Dendritic cell treated with granulocyte-macrophage colony-stimulating factor and Interleukin-4, amounts not matched to agents 40 ng/mL and 50 ng/mL, for 4 days (primary cell): ENCODE measurements at regions not wholly inside any gene's neighbourhood (a gene's known extent, or its start where the extent isn't known, plus 50 kb on each side); places are given as distances from the start of the nearest gene placed in this dataset.
"Not testable (repeated sequence)": the region's sequence is repeated elsewhere in the genome, so short reads cannot be mapped to it uniquely, and the experiment has no call there.

ENCODE experiments used
- H3K27ac Mint-ChIP-seq: one replicate; pipeline ENCODE4 v1.8.0; 2022; ENCODE audit warnings: mild to moderate bottlenecking, mixed read lengths
- H3K27me3 Mint-ChIP-seq: one replicate; pipeline ENCODE4 v1.8.0; 2022; ENCODE audit warnings: mild to moderate bottlenecking, mixed read lengths
- H3K36me3 Mint-ChIP-seq: one replicate; pipeline ENCODE4 v1.8.0; 2022; ENCODE audit warnings: low read depth, mixed read lengths
- H3K4me1 Mint-ChIP-seq: one replicate; pipeline ENCODE4 v1.8.0; 2022; ENCODE audit warnings: low read depth, mixed read lengths
- H3K4me3 Mint-ChIP-seq: one replicate; pipeline ENCODE4 v1.8.0; 2022; ENCODE audit warnings: mild to moderate bottlenecking, moderate library complexity, mixed read lengths
- H3K9me3 Mint-ChIP-seq: one replicate; pipeline ENCODE4 v1.8.0; 2022; ENCODE audit warnings: mixed read lengths
- intact Hi-C: fragments of 100-400 bp; cut with micrococcal nuclease; formaldehyde crosslinking; loops from one replicate; pipeline ENCODE4 v1.15.0; 2022

GRCh38 chr9:108047777-108048176 is 558.2 kb upstream of the KLF4 start:
- intact Hi-C loops, H3K36me3 Mint-ChIP-seq, H3K4me3 Mint-ChIP-seq, H3K27ac Mint-ChIP-seq, H3K27me3 Mint-ChIP-seq: not testable (repeated sequence)
- Mint-ChIP-seq H3K9me3 (peaks cover 12% of the 10 kb centered on the region), H3K4me1 (peaks cover 10% of the 10 kb centered on the region)

GRCh38 chr9:108047264-108047663 is 557.7 kb upstream of the KLF4 start:
- H3K4me1 Mint-ChIP-seq = peaks cover 10% of the 10 kb centered on the region
- peaks cover 17% of the 10 kb centered on the region for H3K9me3 Mint-ChIP-seq
- intact Hi-C loops = no loop called here
- H3K27me3 Mint-ChIP-seq = peaks cover 5% of the 10 kb centered on the region
- no peaks in the 10 kb centered on the region for H3K36me3 Mint-ChIP-seq
- H3K4me3 Mint-ChIP-seq = no peak overlapping the region
- no peak overlapping the region for H3K27ac Mint-ChIP-seq

- Mint-ChIP-seq H3K4me1 (peaks cover 22% of the 10 kb centered on the region), H3K36me3 (no peaks in the 10 kb centered on the region), H3K4me3 (no peak overlapping the region), H3K27ac (no peak overlapping the region), H3K9me3 (peaks cover 17% of the 10 kb centered on the region), H3K27me3 (peaks cover 5% of the 10 kb centered on the region)
- intact Hi-C loops = no loop called here
Observed at GRCh38 chr9:108045851-108046250, 556.3 kb upstream of the KLF4 start.

- no peak overlapping the region for H3K4me3 Mint-ChIP-seq
- peaks cover 15% of the 10 kb centered on the region for H3K4me1 Mint-ChIP-seq
- H3K27ac Mint-ChIP-seq = no peak overlapping the region
- H3K36me3 Mint-ChIP-seq = no peaks in the 10 kb centered on the region
- peaks cover 4% of the 10 kb centered on the region for H3K27me3 Mint-ChIP-seq
- peaks cover 17% of the 10 kb centered on the region for H3K9me3 Mint-ChIP-seq
- intact Hi-C loops = no loop called here
Observed at GRCh38 chr9:108043585-108043984, 554.0 kb upstream of the KLF4 start.

GRCh38 chr9:108041551-108041950 is 552.0 kb upstream of the KLF4 start:
- intact Hi-C loops = no loop called here
- peaks cover 7% of the 10 kb centered on the region for H3K27me3 Mint-ChIP-seq
- H3K36me3 Mint-ChIP-seq = no peaks in the 10 kb centered on the region
- H3K4me3 Mint-ChIP-seq = no peak overlapping the region
- H3K27ac Mint-ChIP-seq = no peak overlapping the region
- peaks cover 21% of the 10 kb centered on the region for H3K4me1 Mint-ChIP-seq
- peaks cover 17% of the 10 kb centered on the region for H3K9me3 Mint-ChIP-seq

GRCh38 chr9:108040783-108041182 is 551.2 kb upstream of the KLF4 start:
- no peak overlapping the region for H3K4me3 Mint-ChIP-seq
- peaks cover 7% of the 10 kb centered on the region for H3K27me3 Mint-ChIP-seq
- no peaks in the 10 kb centered on the region for H3K36me3 Mint-ChIP-seq
- peaks cover 25% of the 10 kb centered on the region for H3K4me1 Mint-ChIP-seq
- intact Hi-C loops = no loop called here
- H3K9me3 Mint-ChIP-seq = peaks cover 17% of the 10 kb centered on the region
- H3K27ac Mint-ChIP-seq = no peak overlapping the region

- Mint-ChIP-seq H3K36me3 (no peaks in the 10 kb centered on the region), H3K27ac (no peak overlapping the region), H3K4me1 (peaks cover 38% of the 10 kb centered on the region), H3K27me3 (peaks cover 8% of the 10 kb centered on the region), H3K4me3 (no peak overlapping the region), H3K9me3 (peaks cover 17% of the 10 kb centered on the region)
- intact Hi-C loops = no loop called here
Observed at GRCh38 chr9:108039493-108039892, 549.9 kb upstream of the KLF4 start.

- Mint-ChIP-seq H3K4me3 (no peak overlapping the region), H3K36me3 (no peaks in the 10 kb centered on the region), H3K4me1 (peaks cover 41% of the 10 kb centered on the region), H3K27ac (no peak overlapping the region), H3K9me3 (peaks cover 16% of the 10 kb centered on the region), H3K27me3 (peaks cover 13% of the 10 kb centered on the region)
- intact Hi-C loops = no loop called here
Observed at GRCh38 chr9:108039012-108039411, 549.4 kb upstream of the KLF4 start.

GRCh38 chr9:108035487-108035886 is 545.9 kb upstream of the KLF4 start:
- no peak overlapping the region for H3K4me3 Mint-ChIP-seq
- H3K9me3 Mint-ChIP-seq = peaks cover 22% of the 10 kb centered on the region
- H3K36me3 Mint-ChIP-seq = peaks cover 20% of the 10 kb centered on the region
- intact Hi-C loops = no loop called here
- H3K27me3 Mint-ChIP-seq = peaks cover 17% of the 10 kb centered on the region
- peaks cover 27% of the 10 kb centered on the region for H3K4me1 Mint-ChIP-seq
- peak overlapping the region; percentile 56 for H3K27ac Mint-ChIP-seq

GRCh38 chr9:108033976-108034964 is 544.7 kb upstream of the KLF4 start:
- peaks cover 20% of the 10 kb centered on the region for H3K36me3 Mint-ChIP-seq
- peaks cover 23% of the 10 kb centered on the region for H3K9me3 Mint-ChIP-seq

GRCh38 chr9:108032079-108032478 is 542.5 kb upstream of the KLF4 start:
- not testable (repeated sequence) for H3K27ac Mint-ChIP-seq

More at GRCh38 chr9:108033976-108034964, 544.7 kb upstream of the KLF4 start:
- Mint-ChIP-seq H3K4me1 (peaks cover 26% of the 10 kb centered on the region), H3K27me3 (peaks cover 17% of the 10 kb centered on the region), H3K4me3 (no peak overlapping the region), H3K27ac (no peak overlapping the region)
- intact Hi-C loops = no loop called here

GRCh38 chr9:108031221-108031620 is 541.7 kb upstream of the KLF4 start:
- Mint-ChIP-seq H3K4me1 (peaks cover 20% of the 10 kb centered on the region), H3K36me3 (peaks cover 20% of the 10 kb centered on the region), H3K9me3 (peaks cover 23% of the 10 kb centered on the region)
- intact Hi-C loops, H3K27ac Mint-ChIP-seq, H3K4me3 Mint-ChIP-seq, H3K27me3 Mint-ChIP-seq: not testable (repeated sequence)

More at GRCh38 chr9:108032079-108032478, 542.5 kb upstream of the KLF4 start:
- intact Hi-C loops, H3K27me3 Mint-ChIP-seq, H3K4me3 Mint-ChIP-seq: not testable (repeated sequence)
- H3K9me3 Mint-ChIP-seq = peaks cover 23% of the 10 kb centered on the region
- peaks cover 20% of the 10 kb centered on the region for H3K4me1 Mint-ChIP-seq
- H3K36me3 Mint-ChIP-seq = peaks cover 20% of the 10 kb centered on the region

- H3K36me3 Mint-ChIP-seq = peaks cover 10% of the 10 kb centered on the region
- peaks cover 12% of the 10 kb centered on the region for H3K9me3 Mint-ChIP-seq
- H3K4me1 Mint-ChIP-seq, H3K27ac Mint-ChIP-seq, H3K27me3 Mint-ChIP-seq, intact Hi-C loops, H3K4me3 Mint-ChIP-seq: not testable (repeated sequence)
Observed at GRCh38 chr9:108026718-108027117, 537.1 kb upstream of the KLF4 start.

GRCh38 chr9:108024604-108025003 is 535.0 kb upstream of the KLF4 start:
- intact Hi-C loops = no loop called here

More at GRCh38 chr9:108024604-108025003, 535.0 kb upstream of the KLF4 start:
- Mint-ChIP-seq H3K36me3 (no peaks in the 10 kb centered on the region), H3K9me3 (no peaks in the 10 kb centered on the region), H3K4me1 (peaks cover 13% of the 10 kb centered on the region), H3K27me3 (no peaks in the 10 kb centered on the region), H3K4me3 (no peak overlapping the region), H3K27ac (no peak overlapping the region)
